ENCODE measurements at regions not wholly inside any gene's neighbourhood (a gene's known extent, or its start where the extent isn't known, plus 50 kb on each side); places are given as distances from the start of the nearest gene placed in this dataset.

- Histone ChIP-seq H3K4me1 (ENCODE audit: insufficient read depth) (no peaks in the 10 kb centered on the region), H3K9me2 (ENCODE audit: insufficient read depth) (no peaks in the 10 kb centered on the region), H3K4me2 (ENCODE audit: unreplicated experiment) (no peak overlapping the region), H3K9me3 (ENCODE audit: low read depth) (no peaks in the 10 kb centered on the region), H3K79me2 (ENCODE audit: insufficient read depth) (no peaks in the 10 kb centered on the region), H3K9ac (no peak overlapping the region), H3K4me3 (no peak overlapping the region), H4K20me1 (ENCODE audit: insufficient read depth) (no peaks in the 10 kb centered on the region), H3F3A (ENCODE audit: insufficient read depth) (no peaks in the 10 kb centered on the region), H2AFZ (no peak overlapping the region), H3K36me3 (ENCODE audit: low read depth) (no peaks in the 10 kb centered on the region), H3K27ac (no peak overlapping the region), H3K27me3 (replicated peaks; ENCODE audit: insufficient read depth) (no peaks in the 10 kb centered on the region)
- in situ Hi-C loops (cut with MboI) = no loop called here
- TF ChIP-seq EZH2phosphoT487 (IDR thresholded peaks at IDR 0.05; ENCODE audit: insufficient read depth, low read depth) (no peak), EZH2 (IDR thresholded peaks at IDR 0.05; ENCODE audit: insufficient read depth, poor library complexity, severe bottlenecking) (no peak)
- no peak for DNase-seq
- WGBS, 2 experiments (ENCODE audit: low coverage in 1 of 2, low lambda C conversion rate in 2 of 2, missing lambda C conversion rate in 2 of 2) = 0 to 6% methylated on average over 2 of the region's 2 CpGs
Observed at GRCh38 chr22:34971456-34971855, 94.5 kb upstream of the ISX start.

- DNase-seq = no peak
- H4K20me1 ChIP-seq (ENCODE audit: insufficient read depth) = no peaks in the 10 kb centered on the region
- no peaks in the 10 kb centered on the region for H3F3A ChIP-seq (ENCODE audit: insufficient read depth)
- no peak overlapping the region for H3K4me2 ChIP-seq (ENCODE audit: unreplicated experiment)
- H3K79me2 ChIP-seq (ENCODE audit: insufficient read depth) = no peaks in the 10 kb centered on the region
- no peak overlapping the region for H2AFZ ChIP-seq
- no peaks in the 10 kb centered on the region for H3K9me3 ChIP-seq (ENCODE audit: low read depth)
- in situ Hi-C loops (cut with MboI) = no loop called here
- H3K36me3 ChIP-seq (ENCODE audit: low read depth) = no peaks in the 10 kb centered on the region
- H3K4me1 ChIP-seq (ENCODE audit: insufficient read depth) = no peaks in the 10 kb centered on the region
- H3K9ac ChIP-seq = no peak overlapping the region
- no peak overlapping the region for H3K27ac ChIP-seq
- no peak overlapping the region for H3K4me3 ChIP-seq
- no peaks in the 10 kb centered on the region for H3K27me3 ChIP-seq (replicated peaks; ENCODE audit: insufficient read depth)
- TF ChIP-seq EZH2phosphoT487 (IDR thresholded peaks at IDR 0.05; ENCODE audit: insufficient read depth, low read depth) = no peak
- TF ChIP-seq EZH2 (IDR thresholded peaks at IDR 0.05; ENCODE audit: insufficient read depth, poor library complexity, severe bottlenecking) = no peak
- H3K9me2 ChIP-seq (ENCODE audit: insufficient read depth) = no peaks in the 10 kb centered on the region
- WGBS, 2 experiments (ENCODE audit: low coverage in 1 of 2, low lambda C conversion rate in 2 of 2, missing lambda C conversion rate in 2 of 2) = 36 to 39% methylated on average over 8 of the region's 8 CpGs
Observed at GRCh38 chr22:34972191-34972897, 93.6 kb upstream of the ISX start.

- Histone ChIP-seq H3K4me2 (ENCODE audit: unreplicated experiment) (no peak overlapping the region), H3K27me3 (replicated peaks; ENCODE audit: insufficient read depth) (no peaks in the 10 kb centered on the region), H3K9me3 (ENCODE audit: low read depth) (no peaks in the 10 kb centered on the region), H3K4me1 (ENCODE audit: insufficient read depth) (no peaks in the 10 kb centered on the region), H3K9me2 (ENCODE audit: insufficient read depth) (no peaks in the 10 kb centered on the region), H4K20me1 (ENCODE audit: insufficient read depth) (no peaks in the 10 kb centered on the region), H3K27ac (no peak overlapping the region), H3K79me2 (ENCODE audit: insufficient read depth) (no peaks in the 10 kb centered on the region), H2AFZ (no peak overlapping the region), H3K36me3 (ENCODE audit: low read depth) (no peaks in the 10 kb centered on the region), H3K9ac (no peak overlapping the region), H3F3A (ENCODE audit: insufficient read depth) (no peaks in the 10 kb centered on the region), H3K4me3 (no peak overlapping the region)
- no peak for DNase-seq
- no peak for TF ChIP-seq EZH2 (IDR thresholded peaks at IDR 0.05; ENCODE audit: insufficient read depth, poor library complexity, severe bottlenecking)
- no peak for TF ChIP-seq EZH2phosphoT487 (IDR thresholded peaks at IDR 0.05; ENCODE audit: insufficient read depth, low read depth)
- WGBS, 2 experiments (ENCODE audit: low coverage in 1 of 2, low lambda C conversion rate in 2 of 2, missing lambda C conversion rate in 2 of 2) = 0 to 5% methylated on average over 1 of the region's 1 CpG
- in situ Hi-C loops (cut with MboI) = no loop called here
Observed at GRCh38 chr22:34973016-34973415, 92.9 kb upstream of the ISX start.

GRCh38 chr22:34973926-34974325 is 92.0 kb upstream of the ISX start:
- in situ Hi-C loops (cut with MboI) = no loop called here
- H3K79me2 ChIP-seq (ENCODE audit: insufficient read depth) = no peaks in the 10 kb centered on the region
- H3K4me2 ChIP-seq (ENCODE audit: unreplicated experiment) = no peak overlapping the region
- no peaks in the 10 kb centered on the region for H3K4me1 ChIP-seq (ENCODE audit: insufficient read depth)
- no peaks in the 10 kb centered on the region for H3K9me3 ChIP-seq (ENCODE audit: low read depth)
- no peak overlapping the region for H3K4me3 ChIP-seq
- H3K9ac ChIP-seq = no peak overlapping the region
- no peak overlapping the region for H2AFZ ChIP-seq
- H3F3A ChIP-seq (ENCODE audit: insufficient read depth) = no peaks in the 10 kb centered on the region
- no peaks in the 10 kb centered on the region for H4K20me1 ChIP-seq (ENCODE audit: insufficient read depth)
- no peak for TF ChIP-seq EZH2 (IDR thresholded peaks at IDR 0.05; ENCODE audit: insufficient read depth, poor library complexity, severe bottlenecking)
- no peak for TF ChIP-seq EZH2phosphoT487 (IDR thresholded peaks at IDR 0.05; ENCODE audit: insufficient read depth, low read depth)
- H3K27me3 ChIP-seq (replicated peaks; ENCODE audit: insufficient read depth) = no peaks in the 10 kb centered on the region
- 20 to 24% methylated on average over 2 of the region's 2 CpGs for WGBS, 2 experiments (ENCODE audit: low coverage in 1 of 2, low lambda C conversion rate in 2 of 2, missing lambda C conversion rate in 2 of 2)
- DNase-seq = no peak
- no peaks in the 10 kb centered on the region for H3K9me2 ChIP-seq (ENCODE audit: insufficient read depth)
- H3K27ac ChIP-seq = no peak overlapping the region
- no peaks in the 10 kb centered on the region for H3K36me3 ChIP-seq (ENCODE audit: low read depth)

Measured in GM23248 (cell line).